HG02852 (cell line): ENCODE measurements at regions not wholly inside any gene's neighbourhood (a gene's known extent, or its start where the extent isn't known, plus 50 kb on each side); places are given as distances from the start of the nearest gene placed in this dataset.

Experiments
- ATAC-seq: cut with Tn5 transposase; IDR thresholded peaks from one replicate; pipeline ENCODE4 v1.9.1; 2021; ENCODE audit warnings: mild to moderate bottlenecking, moderate library complexity; ENCODE audit not compliant: unreplicated experiment

DNA sequence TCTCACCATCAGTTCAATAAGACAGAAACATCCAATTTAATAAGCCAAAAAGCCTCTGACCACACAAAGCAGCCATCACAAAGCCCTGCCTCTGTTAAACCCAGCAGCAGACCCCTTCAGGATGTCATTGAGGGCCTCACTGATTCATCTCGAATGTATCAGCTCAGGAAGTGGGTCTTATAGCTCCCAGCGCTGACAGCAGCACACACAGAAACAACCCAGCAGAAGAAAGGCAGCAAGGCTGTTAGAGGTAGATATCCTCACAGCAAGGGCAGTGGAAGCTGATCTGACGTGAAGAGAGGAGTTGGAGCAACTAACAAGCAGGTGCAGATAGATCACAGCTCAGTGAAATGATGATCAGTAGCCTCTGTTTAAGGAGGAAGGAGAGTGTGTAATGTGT lies 86.2 kb upstream of the NCAM1 start:
- no peak for ATAC-seq

DNA sequence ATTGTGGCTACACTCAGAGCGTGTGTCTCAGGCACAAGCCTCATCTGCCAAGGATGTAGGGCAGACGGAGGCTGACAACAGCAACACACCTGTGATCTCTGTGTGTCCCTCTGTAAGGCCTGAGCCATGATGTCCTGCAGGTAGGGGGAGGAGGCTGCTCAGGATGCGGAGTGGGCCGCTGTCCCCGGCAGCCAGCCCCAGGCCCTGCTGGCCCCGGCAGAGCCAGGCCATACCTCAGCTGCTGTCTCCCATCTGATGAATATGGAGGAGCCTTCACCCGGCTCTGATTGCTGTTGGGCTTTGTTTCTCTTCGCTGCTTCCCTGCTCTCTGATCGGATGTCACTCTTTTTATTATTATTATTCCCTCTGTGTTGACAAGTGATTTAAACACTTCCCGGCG lies 83.6 kb upstream of the NCAM1 start:
- ATAC-seq, result no peak

DNA sequence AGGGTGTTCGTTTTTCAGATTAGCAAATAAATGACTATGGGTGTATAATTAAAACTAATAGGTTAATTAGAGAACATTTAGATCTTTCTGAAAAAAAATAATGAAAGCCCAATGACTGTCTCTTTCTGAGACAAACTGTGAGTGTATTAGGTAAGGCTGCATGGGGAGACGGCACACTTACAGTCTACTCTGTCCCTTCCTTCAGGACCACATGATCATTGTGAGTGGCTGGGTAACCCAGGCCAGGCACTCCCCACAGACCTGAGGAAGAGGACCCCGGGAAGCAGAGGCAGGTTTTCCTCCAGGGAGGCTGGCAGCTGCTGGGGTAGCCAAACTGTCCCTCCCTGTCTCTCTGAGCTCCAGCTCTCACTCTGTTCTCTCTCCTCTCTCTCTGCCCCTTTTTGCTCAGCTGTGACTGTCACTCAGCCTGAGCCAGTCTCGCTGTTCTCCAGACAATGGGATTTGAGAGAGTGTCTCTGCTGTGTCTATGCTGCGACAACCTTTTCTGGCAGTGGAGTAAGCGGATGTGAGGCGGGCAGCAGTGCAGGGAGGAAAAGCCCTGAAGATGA lies 83.1 kb upstream of the NCAM1 start:
- ATAC-seq, result no peak

DNA sequence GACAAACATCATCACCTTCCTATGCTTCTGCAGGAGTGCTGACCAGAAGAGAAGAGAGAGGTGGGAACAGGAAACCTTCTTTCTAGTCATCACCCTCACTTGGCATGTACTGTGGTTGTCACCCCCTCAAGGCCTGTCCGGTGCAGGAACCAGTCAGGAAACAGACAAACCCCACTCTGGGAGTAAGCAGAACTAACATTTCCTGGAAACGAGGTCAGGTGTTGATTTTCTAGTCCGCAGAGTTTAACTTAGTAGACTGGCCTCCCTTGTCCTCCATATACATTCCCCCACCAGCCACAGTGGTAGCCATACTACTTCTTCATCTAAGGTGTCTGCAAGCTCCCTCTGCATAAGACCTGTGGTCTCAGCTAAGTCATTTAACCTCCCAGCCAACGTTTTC lies 80.7 kb upstream of the NCAM1 start:
- ATAC-seq, result no peak

DNA sequence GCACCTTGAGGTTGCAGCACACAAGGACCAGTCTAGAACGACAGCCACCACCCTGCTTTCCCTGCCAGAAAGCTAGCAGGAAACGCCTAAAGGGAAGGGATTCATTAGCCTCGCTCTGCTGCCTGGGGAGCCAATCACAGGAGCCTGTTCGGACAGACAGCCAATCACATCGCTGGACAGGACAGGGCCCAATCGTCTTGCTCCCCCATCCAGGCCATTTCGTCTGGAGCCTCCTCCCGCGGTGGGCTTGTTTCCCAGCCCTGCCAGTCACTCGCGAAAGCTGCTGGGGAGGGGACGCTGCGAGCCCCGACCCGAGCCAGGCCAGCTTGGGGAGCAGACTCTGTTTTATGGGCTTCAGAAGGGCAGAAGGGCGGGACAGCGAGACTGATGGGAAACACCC lies 79.8 kb upstream of the NCAM1 start:
- ATAC-seq, result no peak

DNA sequence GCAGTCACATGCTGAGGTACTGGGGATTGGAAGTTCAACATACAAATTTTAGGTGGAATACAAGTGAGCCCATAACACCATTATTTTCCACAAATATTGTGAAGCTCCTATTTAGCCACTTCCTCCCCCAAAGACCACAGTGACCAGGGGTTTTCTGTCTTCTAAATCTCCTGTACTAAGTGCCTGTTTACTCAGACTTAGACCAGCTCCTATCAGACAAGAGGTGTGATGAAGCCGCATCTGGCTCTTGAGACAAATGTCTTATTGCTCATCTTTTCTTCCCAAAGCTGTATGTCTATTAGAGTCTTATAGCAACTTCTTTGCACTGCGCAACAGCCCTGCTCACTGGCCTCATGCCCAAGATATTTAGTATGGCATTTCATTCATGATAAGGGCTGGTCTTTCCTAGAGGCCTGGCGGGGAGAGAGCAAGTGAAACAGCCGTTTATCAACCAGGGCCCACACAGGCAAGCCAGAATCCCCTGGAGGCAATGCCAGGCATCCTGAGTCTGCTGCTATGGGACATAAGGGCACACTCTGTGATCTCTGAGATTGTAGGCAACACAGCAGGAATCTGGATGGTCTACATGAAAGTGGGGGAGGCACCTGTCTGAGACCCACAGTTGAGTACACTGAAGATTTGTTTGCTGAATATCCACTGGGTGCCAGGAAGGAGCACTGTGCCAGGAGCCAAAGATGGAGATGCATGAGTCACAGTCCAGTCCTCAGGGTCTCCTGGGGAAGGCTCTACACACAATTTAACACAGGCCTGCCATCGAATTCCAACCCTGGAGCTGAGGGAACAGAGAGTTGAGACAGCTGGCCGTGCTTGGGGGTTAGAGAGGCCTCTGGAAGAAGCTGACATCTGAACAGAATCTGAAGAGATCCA lies 78.5 kb upstream of the NCAM1 start:
- no peak for ATAC-seq

DNA sequence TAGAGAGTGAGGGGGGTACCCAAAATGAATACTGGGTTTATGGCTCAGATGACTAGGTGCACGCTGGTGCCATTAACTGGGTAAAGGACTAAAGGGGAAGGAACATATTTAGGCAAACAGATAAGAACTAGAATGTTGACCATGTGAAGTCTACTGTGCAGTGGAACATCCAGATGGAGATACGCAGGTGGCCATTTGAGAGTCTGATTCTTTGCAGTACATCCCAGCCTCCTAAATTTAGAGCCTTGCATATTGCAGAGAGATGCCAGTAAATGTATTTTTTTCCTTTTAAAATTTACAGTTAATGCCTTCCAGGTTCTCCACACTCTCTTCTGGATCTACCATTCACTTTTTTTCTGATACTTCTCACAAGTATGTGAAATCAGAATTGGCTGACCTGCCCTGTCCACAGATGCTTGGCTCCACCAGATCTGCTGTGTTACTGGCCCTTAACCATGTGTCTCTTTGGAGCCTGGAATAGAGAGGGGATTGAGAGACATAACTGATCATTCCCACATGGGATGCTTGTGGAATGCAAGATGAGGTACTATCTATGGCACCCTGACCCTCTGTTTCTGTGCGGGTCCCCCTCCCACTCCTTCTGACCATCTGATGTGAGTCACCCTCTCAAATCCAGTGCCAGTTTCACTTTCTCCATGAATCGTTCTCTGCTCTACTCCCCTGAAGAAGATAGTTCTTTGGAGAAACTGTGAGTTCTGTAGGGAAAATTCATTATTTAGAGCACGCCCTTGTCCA lies 77.0 kb upstream of the NCAM1 start:
- ATAC-seq, result no peak

DNA sequence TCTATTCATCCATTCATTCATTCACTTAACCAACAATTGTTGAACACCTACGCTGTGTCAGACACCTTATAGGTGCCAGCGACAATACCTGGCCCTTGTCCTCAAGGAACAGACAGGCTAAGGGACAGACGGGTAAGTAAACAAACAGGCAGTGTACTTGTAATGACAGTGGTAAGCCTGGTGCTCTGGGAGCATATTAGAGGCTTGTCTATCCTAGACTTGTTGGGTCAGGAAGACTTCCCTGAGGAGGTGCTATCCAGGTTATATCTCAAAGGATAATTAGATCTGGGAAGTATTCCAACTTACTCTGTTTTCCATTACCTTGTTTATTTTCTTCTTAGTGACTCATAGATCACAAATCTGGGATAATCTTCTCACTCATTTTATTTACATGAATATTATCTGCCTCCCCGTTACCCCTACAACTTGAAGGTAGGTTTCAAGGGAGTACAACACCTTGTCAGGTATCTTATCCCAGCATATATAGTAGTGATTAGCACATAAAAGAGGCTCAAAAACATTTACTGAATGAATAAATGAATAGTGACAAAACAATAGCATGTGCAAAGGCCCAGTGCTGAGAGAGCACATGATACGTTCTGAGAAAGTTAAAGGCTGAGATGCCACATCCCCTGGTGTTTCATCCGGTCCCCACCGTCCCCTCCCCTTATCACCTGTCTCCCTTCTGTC lies 75.3 kb upstream of the NCAM1 start:
- ATAC-seq, result no peak

DNA sequence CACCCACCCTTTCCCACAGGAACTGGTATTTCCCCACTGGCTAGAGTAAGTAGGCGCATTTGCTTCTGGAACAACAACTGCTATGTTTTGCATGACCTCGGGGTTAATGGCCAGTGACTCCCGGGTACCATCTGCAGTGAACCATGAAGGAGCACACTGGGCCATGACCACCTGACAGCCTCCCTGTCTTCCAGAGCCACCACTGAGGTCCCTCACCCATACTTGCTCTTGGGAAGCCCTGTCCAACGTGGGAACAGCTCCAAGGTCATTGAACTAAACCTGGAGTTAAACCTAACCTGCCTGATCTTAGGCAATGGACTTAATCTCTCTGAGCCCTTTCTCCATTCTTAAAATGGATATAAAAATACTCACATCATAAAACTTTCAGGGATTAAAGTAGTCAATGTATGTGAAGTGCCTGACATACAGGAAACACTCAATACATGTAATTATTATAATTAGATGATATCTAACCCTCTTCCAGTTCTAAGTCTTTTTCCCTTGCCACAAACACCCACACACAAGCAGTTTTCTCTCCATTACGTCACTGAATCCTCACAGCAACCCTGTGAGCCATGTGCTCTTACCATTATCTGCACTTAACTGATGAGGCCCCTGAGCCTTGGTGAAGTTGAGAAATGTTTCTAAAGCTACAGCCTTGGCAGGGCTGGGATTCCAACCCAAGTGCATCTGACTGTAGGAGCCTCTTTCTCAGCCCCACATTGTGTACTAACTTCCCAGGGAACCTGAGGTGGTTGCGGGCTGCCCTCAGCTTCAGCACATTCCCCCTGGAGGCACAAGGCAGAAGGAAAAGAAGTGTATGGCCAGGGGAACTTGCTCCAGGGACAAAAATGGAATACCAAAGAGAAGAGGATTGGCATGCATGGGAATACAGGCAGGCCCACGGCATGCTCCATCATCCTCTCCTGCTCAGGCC lies 74.5 kb upstream of the NCAM1 start:
- no peak for ATAC-seq

DNA sequence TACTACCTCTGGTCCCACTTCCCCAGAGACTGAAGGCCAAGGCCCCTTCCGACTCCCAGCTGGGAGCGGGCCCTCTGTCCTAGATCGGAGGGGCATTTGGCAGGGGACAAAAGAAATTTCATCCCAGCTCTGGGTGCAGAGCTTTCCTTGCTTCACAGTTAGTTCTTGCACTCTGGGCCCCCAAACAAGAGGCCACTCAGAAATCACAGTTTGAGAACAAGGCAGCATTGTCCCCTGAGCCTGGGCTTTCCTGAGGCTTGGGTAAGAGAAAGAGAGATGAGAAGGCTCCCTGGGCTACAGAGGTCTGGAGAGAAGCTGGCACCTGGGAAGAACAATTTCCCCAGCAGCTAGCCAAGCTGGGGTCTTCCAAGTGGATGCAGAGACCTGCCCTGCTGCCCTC lies 71.8 kb upstream of the NCAM1 start:
- no peak for ATAC-seq

DNA sequence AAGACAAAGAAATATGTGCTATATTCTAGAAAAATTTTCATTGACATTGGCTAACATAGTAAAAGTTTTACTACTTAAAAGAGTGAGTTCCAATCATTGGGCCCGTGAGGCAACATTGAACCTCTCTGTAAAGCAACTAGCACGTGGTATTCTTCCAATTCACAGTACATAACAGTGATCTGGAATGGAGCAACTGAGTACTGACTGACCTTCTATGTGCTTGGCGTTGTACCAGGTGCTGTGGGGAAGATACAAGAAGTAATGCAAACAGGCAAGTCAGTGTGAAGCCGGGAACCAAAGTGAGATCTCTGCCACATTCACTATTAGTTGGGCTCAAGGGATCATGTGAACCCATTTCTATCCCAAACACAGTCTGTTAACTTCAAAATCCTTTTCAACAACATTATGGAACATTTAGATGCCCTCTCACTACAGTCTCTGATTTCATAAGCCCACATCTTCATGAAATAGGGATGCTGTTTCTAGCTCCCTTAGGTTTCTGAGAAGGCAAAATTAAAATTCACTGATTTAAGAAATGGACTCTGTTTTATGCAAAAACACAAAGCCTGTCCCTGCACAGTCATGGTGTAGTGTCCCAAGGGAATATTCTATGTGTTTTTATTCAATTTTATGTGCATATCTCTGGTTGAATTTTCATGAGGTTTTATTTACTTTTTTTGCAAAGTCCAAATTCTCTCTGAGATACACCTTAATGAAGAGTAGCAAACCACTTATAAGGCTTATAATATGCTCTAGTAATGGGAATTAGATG lies 61.8 kb upstream of the NCAM1 start:
- ATAC-seq, result no peak

DNA sequence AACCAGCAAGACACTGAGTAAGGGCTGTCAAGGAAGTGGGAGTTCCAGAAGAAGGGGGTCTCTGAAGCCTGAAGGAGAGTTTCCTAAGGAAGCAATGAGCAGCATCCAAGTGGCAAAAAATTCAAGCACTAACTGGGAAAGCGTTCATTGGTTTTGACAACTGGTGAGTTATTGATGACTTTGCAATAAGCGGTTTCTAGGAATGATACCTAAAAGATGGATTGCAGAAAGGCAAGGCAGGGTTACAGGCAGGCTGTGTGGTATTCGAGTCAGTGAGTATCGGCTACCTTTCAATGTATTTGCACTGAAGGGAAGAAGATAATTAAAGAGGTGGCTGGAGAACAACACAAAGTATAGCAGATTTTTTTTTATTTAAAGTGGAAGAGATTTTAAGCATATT lies 59.3 kb upstream of the NCAM1 start:
- ATAC-seq, result no peak

DNA sequence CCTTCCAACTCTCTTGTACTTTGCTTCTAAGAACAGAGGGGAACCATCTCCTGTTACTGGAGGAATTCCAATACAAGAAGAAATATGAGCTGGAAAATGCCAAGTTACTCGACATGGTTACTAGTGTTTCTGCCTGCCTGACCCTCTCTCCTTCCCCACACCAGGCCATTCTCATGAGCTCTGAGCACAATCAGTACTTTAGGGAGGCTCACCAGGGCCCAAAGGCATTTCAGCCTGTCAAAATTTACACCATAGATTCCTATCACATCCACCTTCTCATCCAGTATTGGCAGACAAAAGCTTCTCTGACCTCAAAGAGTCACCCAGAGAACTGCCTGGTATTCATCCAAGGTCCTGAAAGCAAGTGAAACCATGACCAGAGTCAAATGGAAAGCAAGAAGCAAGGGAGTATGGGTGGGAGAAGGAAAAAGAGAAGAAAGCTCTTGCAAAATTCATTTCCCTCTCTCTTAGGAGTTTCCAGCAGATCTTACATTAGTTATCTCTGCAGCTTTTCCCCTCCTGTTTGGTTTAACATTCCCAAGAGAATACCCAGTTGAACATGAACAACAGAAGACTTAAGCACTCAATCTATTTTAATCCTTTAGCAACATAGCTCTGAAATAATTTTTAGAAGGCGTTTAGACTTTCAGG lies 58.7 kb upstream of the NCAM1 start:
- ATAC-seq, result no peak

DNA sequence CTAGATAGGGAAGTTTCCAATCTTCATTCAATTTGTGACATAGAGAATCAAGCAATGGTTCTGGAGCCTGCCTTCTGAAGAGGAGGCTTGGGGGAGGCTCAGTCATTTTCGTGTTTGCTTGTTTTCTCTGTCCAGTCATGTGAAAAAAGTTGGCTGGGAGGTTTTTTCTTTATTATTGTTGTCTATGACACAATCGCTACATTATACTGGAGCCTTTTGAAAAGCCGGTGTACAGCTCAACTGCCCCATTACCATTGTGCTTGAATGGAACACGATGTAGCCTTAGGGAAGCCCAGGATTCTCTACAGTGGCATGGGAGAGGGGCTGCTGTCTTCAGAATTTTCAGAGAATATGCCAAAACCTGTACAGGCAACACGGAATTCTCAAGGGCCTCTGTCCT lies 57.9 kb upstream of the NCAM1 start:
- no peak for ATAC-seq

DNA sequence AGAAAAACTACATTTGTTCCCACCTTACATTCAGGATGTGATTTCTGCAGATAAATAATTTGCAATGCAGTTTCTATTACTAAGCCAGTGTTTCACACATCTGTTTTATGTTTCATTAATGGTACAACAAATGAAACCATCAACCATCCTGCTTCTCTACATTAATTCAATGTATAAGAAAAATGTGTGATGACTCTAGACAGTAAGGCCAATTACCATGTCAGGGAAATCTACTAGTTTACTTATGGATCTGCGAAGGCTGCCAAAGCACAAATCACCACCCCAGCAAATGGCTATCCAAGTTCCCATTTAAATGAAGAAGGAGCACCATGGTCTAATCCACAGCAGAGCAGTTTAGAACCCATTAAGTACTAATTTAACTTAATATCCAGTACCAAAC lies 50.1 kb upstream of the NCAM1 start:
- no peak for ATAC-seq
